ENCODE measurements at regions not wholly inside any gene's neighbourhood (a gene's known extent, or its start where the extent isn't known, plus 50 kb on each side); places are given as distances from the start of the nearest gene placed in this dataset.

DNA sequence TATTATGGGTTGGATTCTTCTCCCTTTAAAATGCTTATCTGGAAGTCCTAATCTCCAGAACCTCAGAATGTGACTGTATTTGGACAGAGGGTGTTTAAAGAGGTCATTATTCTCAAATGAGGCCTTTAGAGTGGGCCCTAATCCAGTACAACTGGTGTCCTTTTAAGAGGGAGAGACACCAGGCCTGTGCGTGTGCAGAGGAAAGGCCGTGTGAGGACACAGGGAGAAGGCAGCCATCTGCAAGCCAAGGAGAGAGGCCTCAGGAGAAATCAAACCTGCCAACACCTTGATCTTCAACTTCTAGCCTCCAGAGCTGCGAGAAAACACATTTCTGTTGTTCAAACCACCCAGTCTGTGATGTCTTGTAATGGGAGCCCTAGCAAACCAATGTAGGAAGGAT lies 235.4 kb upstream of the MYO3A start:
- H3K79me1 ChIP-seq (ENCODE audit: low read length) = no peaks in the 10 kb centered on the region
- no CpG with 5 or more reads among the region's 3 CpGs for WGBS (ENCODE audit: extremely low coverage, insufficient coverage, low lambda C conversion rate)
- no peak overlapping the region for H3K23ac ChIP-seq (ENCODE audit: low read length)
- H3K56ac ChIP-seq (ENCODE audit: low read length) = no peak overlapping the region
- H2BK5ac ChIP-seq (ENCODE audit: low read length) = no peak overlapping the region
- H4K5ac ChIP-seq (ENCODE audit: low read length) = no peak overlapping the region
- H2BK120ac ChIP-seq (ENCODE audit: low read depth, low read length) = no peak overlapping the region
- no peaks in the 10 kb centered on the region for H3K36me3 ChIP-seq (ENCODE audit: control insufficient read depth, insufficient read depth, low read length)
- no peak overlapping the region for H4K8ac ChIP-seq (ENCODE audit: low read depth, low read length)
- no peak overlapping the region for H3K9ac ChIP-seq (ENCODE audit: low read length)
- no peak overlapping the region for H3K27ac ChIP-seq (ENCODE audit: low read depth, low read length)
- H3K4me1 ChIP-seq (ENCODE audit: control insufficient read depth, low read depth, low read length) = no peaks in the 10 kb centered on the region
- H2BK15ac ChIP-seq (replicated peaks; ENCODE audit: low read depth) = no peak overlapping the region
- no peak overlapping the region for H3K4me3 ChIP-seq (ENCODE audit: low read length)
- H3K4ac ChIP-seq (ENCODE audit: low read depth, low read length) = no peak overlapping the region
- H3K27me3 ChIP-seq (ENCODE audit: insufficient read depth, low read length, poor library complexity) = no peaks in the 10 kb centered on the region
- no peak overlapping the region for H3K18ac ChIP-seq (ENCODE audit: low read length)
- no peaks in the 10 kb centered on the region for H3K79me2 ChIP-seq (ENCODE audit: control insufficient read depth, insufficient read depth, low read length)
- H3K4me2 ChIP-seq (ENCODE audit: low read length) = no peak overlapping the region
- no peak for DNase-seq
- no peak overlapping the region for H2AK5ac ChIP-seq (ENCODE audit: low read length)

DNA sequence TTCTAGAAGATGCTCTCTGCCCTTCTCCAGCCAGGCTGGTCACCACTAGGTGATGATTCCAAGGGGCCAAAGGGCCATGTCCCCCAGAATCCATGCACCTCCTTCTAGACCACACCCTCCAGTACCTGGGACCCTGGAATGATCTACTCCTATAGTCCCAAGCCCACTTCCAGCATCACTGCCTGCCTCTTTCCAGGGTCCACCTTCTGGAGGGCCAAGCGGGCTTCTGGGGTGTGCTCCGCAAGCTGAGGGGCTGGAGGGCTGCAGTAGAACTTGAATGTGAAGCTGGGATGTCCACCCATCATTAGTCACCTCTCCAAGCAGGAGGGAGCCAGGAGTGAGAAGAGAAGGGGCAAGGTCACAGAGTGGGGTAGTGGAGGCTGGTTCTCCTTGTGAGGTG lies 234.4 kb upstream of the MYO3A start:
- Histone ChIP-seq H4K5ac (ENCODE audit: low read length) (no peak overlapping the region), H4K8ac (ENCODE audit: low read depth, low read length) (no peak overlapping the region), H3K18ac (ENCODE audit: low read length) (no peak overlapping the region), H3K9ac (ENCODE audit: low read length) (no peak overlapping the region), H2BK5ac (ENCODE audit: low read length) (no peak overlapping the region), H3K56ac (ENCODE audit: low read length) (no peak overlapping the region), H3K4ac (ENCODE audit: low read depth, low read length) (no peak overlapping the region), H2AK5ac (ENCODE audit: low read length) (no peak overlapping the region), H3K4me2 (ENCODE audit: low read length) (no peak overlapping the region), H2BK120ac (ENCODE audit: low read depth, low read length) (no peak overlapping the region), H3K27ac (ENCODE audit: low read depth, low read length) (no peak overlapping the region), H3K79me2 (ENCODE audit: control insufficient read depth, insufficient read depth, low read length) (no peaks in the 10 kb centered on the region), H2BK15ac (replicated peaks; ENCODE audit: low read depth) (no peak overlapping the region), H3K36me3 (ENCODE audit: control insufficient read depth, insufficient read depth, low read length) (no peaks in the 10 kb centered on the region), H3K27me3 (ENCODE audit: insufficient read depth, low read length, poor library complexity) (no peaks in the 10 kb centered on the region), H3K4me3 (ENCODE audit: low read length) (no peak overlapping the region), H3K23ac (ENCODE audit: low read length) (no peak overlapping the region), H3K79me1 (ENCODE audit: low read length) (no peaks in the 10 kb centered on the region), H3K4me1 (ENCODE audit: control insufficient read depth, low read depth, low read length) (peaks cover 3% of the 10 kb centered on the region)
- no peak for DNase-seq
- no CpG with 5 or more reads among the region's 2 CpGs for WGBS (ENCODE audit: extremely low coverage, insufficient coverage, low lambda C conversion rate)

DNA sequence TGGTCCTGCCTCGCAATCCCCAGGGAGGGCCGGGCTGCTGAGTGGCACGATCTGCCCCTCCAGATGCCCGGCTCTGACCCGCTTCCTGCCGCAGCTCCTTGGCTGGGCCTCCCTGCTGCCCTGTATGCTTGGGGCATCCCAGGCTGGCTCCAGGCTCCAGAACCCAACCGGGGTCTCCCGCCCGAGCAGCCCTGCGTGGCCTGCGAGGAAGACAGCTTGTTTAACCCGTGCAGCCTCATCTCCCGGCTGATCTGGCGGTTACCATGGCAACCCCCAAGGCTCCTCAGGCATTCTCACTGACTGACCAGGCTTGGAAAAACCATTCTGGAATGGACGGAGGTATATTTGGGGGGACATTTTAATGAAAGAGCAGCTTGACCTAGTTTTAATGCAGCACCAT lies 232.4 kb upstream of the MYO3A start:
- WGBS (ENCODE audit: extremely low coverage, insufficient coverage, low lambda C conversion rate) = no CpG with 5 or more reads among the region's 15 CpGs

DNA sequence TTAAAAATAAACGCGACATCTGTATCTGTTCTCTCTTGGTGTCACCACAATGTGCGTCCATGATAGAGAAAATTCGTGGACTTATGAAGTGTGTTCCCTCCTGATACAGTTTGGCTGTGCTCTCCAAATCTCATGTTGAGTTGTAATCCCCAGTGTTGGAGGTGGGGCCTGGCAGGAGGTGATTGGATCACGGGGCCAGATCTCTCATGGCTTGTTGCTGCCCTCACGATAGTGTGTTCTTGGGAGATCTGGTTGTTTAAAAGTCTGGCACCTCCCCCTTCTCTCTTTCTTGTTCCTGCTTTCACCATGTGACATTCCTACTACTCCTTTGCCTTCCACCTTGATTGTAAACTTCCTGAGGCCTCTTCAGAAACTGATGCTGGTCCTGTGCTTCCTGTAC lies 229.4 kb upstream of the MYO3A start:
- Histone ChIP-seq H4K5ac (ENCODE audit: low read length) (no peak overlapping the region), H3K4ac (ENCODE audit: low read depth, low read length) (no peak overlapping the region), H3K79me2 (ENCODE audit: control insufficient read depth, insufficient read depth, low read length) (no peaks in the 10 kb centered on the region), H3K23ac (ENCODE audit: low read length) (no peak overlapping the region), H3K27ac (ENCODE audit: low read depth, low read length) (no peak overlapping the region), H3K56ac (ENCODE audit: low read length) (no peak overlapping the region), H2BK15ac (replicated peaks; ENCODE audit: low read depth) (no peak overlapping the region), H3K79me1 (ENCODE audit: low read length) (no peaks in the 10 kb centered on the region), H3K9ac (ENCODE audit: low read length) (no peak overlapping the region), H2BK120ac (ENCODE audit: low read depth, low read length) (no peak overlapping the region), H3K4me2 (ENCODE audit: low read length) (no peak overlapping the region), H3K4me3 (ENCODE audit: low read length) (no peak overlapping the region), H3K27me3 (ENCODE audit: insufficient read depth, low read length, poor library complexity) (no peaks in the 10 kb centered on the region), H2AK5ac (ENCODE audit: low read length) (no peak overlapping the region), H3K36me3 (ENCODE audit: control insufficient read depth, insufficient read depth, low read length) (no peaks in the 10 kb centered on the region), H4K8ac (ENCODE audit: low read depth, low read length) (no peak overlapping the region), H3K18ac (ENCODE audit: low read length) (no peak overlapping the region), H3K4me1 (ENCODE audit: control insufficient read depth, low read depth, low read length) (peaks cover 3% of the 10 kb centered on the region), H2BK5ac (ENCODE audit: low read length) (no peak overlapping the region)
- WGBS (ENCODE audit: extremely low coverage, insufficient coverage, low lambda C conversion rate) = no CpG with 5 or more reads among the region's 6 CpGs
- DNase-seq = peak; percentile 82

More for the DNA sequence above, 232.4 kb upstream of the MYO3A start:
- Histone ChIP-seq H2BK15ac (replicated peaks; ENCODE audit: low read depth) (no peak overlapping the region), H3K23ac (ENCODE audit: low read length) (no peak overlapping the region), H3K4me3 (ENCODE audit: low read length) (no peak overlapping the region), H3K56ac (ENCODE audit: low read length) (no peak overlapping the region), H3K4me2 (ENCODE audit: low read length) (no peak overlapping the region), H2AK5ac (ENCODE audit: low read length) (no peak overlapping the region), H3K36me3 (ENCODE audit: control insufficient read depth, insufficient read depth, low read length) (no peaks in the 10 kb centered on the region), H3K79me2 (ENCODE audit: control insufficient read depth, insufficient read depth, low read length) (no peaks in the 10 kb centered on the region), H2BK5ac (ENCODE audit: low read length) (no peak overlapping the region), H3K4ac (ENCODE audit: low read depth, low read length) (no peak overlapping the region), H4K8ac (ENCODE audit: low read depth, low read length) (no peak overlapping the region), H3K27me3 (ENCODE audit: insufficient read depth, low read length, poor library complexity) (no peaks in the 10 kb centered on the region), H3K4me1 (ENCODE audit: control insufficient read depth, low read depth, low read length) (peaks cover 3% of the 10 kb centered on the region), H3K9ac (ENCODE audit: low read length) (no peak overlapping the region), H2BK120ac (ENCODE audit: low read depth, low read length) (no peak overlapping the region), H3K79me1 (ENCODE audit: low read length) (no peaks in the 10 kb centered on the region), H4K5ac (ENCODE audit: low read length) (no peak overlapping the region), H3K18ac (ENCODE audit: low read length) (no peak overlapping the region), H3K27ac (ENCODE audit: low read depth, low read length) (no peak overlapping the region)
- DNase-seq = peak; percentile 49

DNA sequence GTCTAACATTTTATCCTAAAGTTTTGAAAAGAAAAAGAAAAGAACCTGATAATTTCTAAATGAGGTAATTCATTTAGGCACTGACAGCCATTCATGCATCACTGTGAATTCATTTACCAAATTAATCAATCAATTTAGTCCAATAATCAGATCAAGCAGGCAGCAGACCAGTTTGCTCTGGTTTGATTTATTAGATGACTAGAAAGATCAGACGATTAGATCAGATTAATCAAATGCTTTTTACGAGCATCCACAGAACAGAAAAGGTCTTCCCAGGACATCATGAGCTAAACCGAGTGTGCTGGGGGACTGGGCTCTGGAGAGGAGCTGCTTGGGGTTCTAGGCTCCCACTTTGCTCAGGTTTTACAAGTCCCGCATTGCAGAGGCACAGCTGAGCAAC lies 226.5 kb upstream of the MYO3A start:
- no peak overlapping the region for H2BK120ac ChIP-seq (ENCODE audit: low read depth, low read length)
- DNase-seq = no peak
- no peaks in the 10 kb centered on the region for H3K36me3 ChIP-seq (ENCODE audit: control insufficient read depth, insufficient read depth, low read length)
- no CpG with 5 or more reads among the region's 4 CpGs for WGBS (ENCODE audit: extremely low coverage, insufficient coverage, low lambda C conversion rate)
- H3K9ac ChIP-seq (ENCODE audit: low read length) = no peak overlapping the region
- no peak overlapping the region for H3K23ac ChIP-seq (ENCODE audit: low read length)
- no peak overlapping the region for H3K4me2 ChIP-seq (ENCODE audit: low read length)
- H3K4me1 ChIP-seq (ENCODE audit: control insufficient read depth, low read depth, low read length) = peaks cover 3% of the 10 kb centered on the region
- no peak overlapping the region for H2AK5ac ChIP-seq (ENCODE audit: low read length)
- H3K79me2 ChIP-seq (ENCODE audit: control insufficient read depth, insufficient read depth, low read length) = no peaks in the 10 kb centered on the region
- no peak overlapping the region for H3K27ac ChIP-seq (ENCODE audit: low read depth, low read length)
- H3K18ac ChIP-seq (ENCODE audit: low read length) = no peak overlapping the region
- H3K56ac ChIP-seq (ENCODE audit: low read length) = no peak overlapping the region
- H3K27me3 ChIP-seq (ENCODE audit: insufficient read depth, low read length, poor library complexity) = no peaks in the 10 kb centered on the region
- H3K4me3 ChIP-seq (ENCODE audit: low read length) = no peak overlapping the region
- no peak overlapping the region for H4K5ac ChIP-seq (ENCODE audit: low read length)
- H2BK15ac ChIP-seq (replicated peaks; ENCODE audit: low read depth) = no peak overlapping the region
- H2BK5ac ChIP-seq (ENCODE audit: low read length) = no peak overlapping the region
- H3K79me1 ChIP-seq (ENCODE audit: low read length) = no peaks in the 10 kb centered on the region
- no peak overlapping the region for H3K4ac ChIP-seq (ENCODE audit: low read depth, low read length)
- no peak overlapping the region for H4K8ac ChIP-seq (ENCODE audit: low read depth, low read length)

DNA sequence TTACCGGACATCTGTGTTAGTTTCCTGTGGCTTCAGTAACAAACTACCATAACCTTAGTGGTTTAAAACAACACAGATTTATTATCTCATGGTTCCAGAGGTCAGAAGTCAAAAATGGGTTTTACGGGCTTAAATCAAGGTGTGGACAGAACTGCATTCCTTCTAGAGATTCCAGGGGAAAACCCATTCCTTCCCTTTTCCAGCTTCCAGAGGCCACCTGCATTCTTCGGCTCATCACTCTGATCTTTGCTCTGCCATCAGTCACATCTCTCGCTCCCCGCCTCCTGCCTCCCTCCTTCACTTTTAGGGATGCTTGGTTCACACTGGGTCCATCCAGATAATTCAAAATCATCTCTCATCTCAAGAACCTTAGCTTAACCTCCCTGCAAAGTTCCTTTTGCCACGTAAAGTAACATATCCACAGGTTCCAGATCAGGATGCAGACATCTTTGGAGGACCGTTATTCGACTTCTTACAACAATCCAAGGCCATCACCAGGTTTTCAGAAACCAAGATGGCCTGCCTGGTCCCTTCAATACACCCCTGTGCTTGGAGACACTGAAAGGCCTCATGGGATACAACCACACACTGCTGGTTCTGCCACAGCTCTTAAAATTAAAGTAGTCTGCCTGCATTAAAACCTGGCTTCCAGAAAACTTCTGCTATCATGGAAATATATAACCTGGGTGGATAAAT lies 225.9 kb upstream of the MYO3A start:
- Histone ChIP-seq H3K27ac (ENCODE audit: low read depth, low read length) (no peak overlapping the region), H4K8ac (ENCODE audit: low read depth, low read length) (no peak overlapping the region), H3K18ac (ENCODE audit: low read length) (no peak overlapping the region), H2AK5ac (ENCODE audit: low read length) (no peak overlapping the region), H3K9ac (ENCODE audit: low read length) (no peak overlapping the region), H3K4ac (ENCODE audit: low read depth, low read length) (no peak overlapping the region), H3K79me2 (ENCODE audit: control insufficient read depth, insufficient read depth, low read length) (no peaks in the 10 kb centered on the region), H3K79me1 (ENCODE audit: low read length) (no peaks in the 10 kb centered on the region), H3K4me2 (ENCODE audit: low read length) (no peak overlapping the region), H4K5ac (ENCODE audit: low read length) (no peak overlapping the region), H2BK15ac (replicated peaks; ENCODE audit: low read depth) (no peak overlapping the region), H3K27me3 (ENCODE audit: insufficient read depth, low read length, poor library complexity) (no peaks in the 10 kb centered on the region), H3K23ac (ENCODE audit: low read length) (no peak overlapping the region), H3K36me3 (ENCODE audit: control insufficient read depth, insufficient read depth, low read length) (no peaks in the 10 kb centered on the region), H3K4me3 (ENCODE audit: low read length) (no peak overlapping the region), H2BK120ac (ENCODE audit: low read depth, low read length) (no peak overlapping the region), H2BK5ac (ENCODE audit: low read length) (no peak overlapping the region), H3K4me1 (ENCODE audit: control insufficient read depth, low read depth, low read length) (peaks cover 3% of the 10 kb centered on the region), H3K56ac (ENCODE audit: low read length) (no peak overlapping the region)
- no CpG with 5 or more reads among the region's 8 CpGs for WGBS (ENCODE audit: extremely low coverage, insufficient coverage, low lambda C conversion rate)
- DNase-seq = no peak
